OCI-LY7 (cell line): ENCODE measurements at regions not wholly inside any gene's neighbourhood (a gene's known extent, or its start where the extent isn't known, plus 50 kb on each side); places are given as distances from the start of the nearest gene placed in this dataset.

ENCODE experiments used
- BruUV-seq: library from RNA; stranded (reverse); fragments of 400-500 nt; replicated peaks from 2 replicates; lab custom pipeline; 2021; lab: Mats Ljungman, UMichigan
- CTCF ChIA-PET: fragments of 300-600 bp; sonication (Branson Sonifier 250); formaldehyde crosslinking; loops from one replicate; lab custom pipeline; 2022; ENCODE audit warnings: antibody characterized with exemption; ENCODE audit not compliant: unreplicated experiment; lab: Charles Lee
- POLR2A ChIA-PET: fragments of 300-600 bp; sonication (Branson Sonifier 250); formaldehyde crosslinking; loops from one replicate; lab custom pipeline; 2022; ENCODE audit warnings: antibody characterized with exemption; lab: Charles Lee
- DNase-seq: peaks from one replicate; pipeline ENCODE4 v3.0.0-alpha.2; 2015; ENCODE audit warnings: low spot score
- H2AFZ ChIP-seq: fragments of 200-600 bp; sonication (generic), shearing (Covaris generic); 2 replicates; pipeline ENCODE4 v1.6.1; 2014; ENCODE audit warnings: mild to moderate bottlenecking, antibody characterized with exemption, low read length, moderate library complexity
- H3K27ac ChIP-seq: fragments of 200-600 bp; sonication (generic); 2 replicates; pipeline ENCODE4 v1.5.1; 2014; ENCODE audit warnings: mixed run types, low read depth, mild to moderate bottlenecking, moderate library complexity, low read length, inconsistent platforms; ENCODE audit not compliant: poor library complexity, severe bottlenecking
- H3K36me3 ChIP-seq: fragments of 200-600 bp; sonication (generic); 2 replicates; pipeline ENCODE4 v1.6.1; 2014; ENCODE audit warnings: mild to moderate bottlenecking, antibody characterized with exemption, low read length, moderate library complexity, mixed read lengths; ENCODE audit not compliant: insufficient read depth
- H3K4me1 ChIP-seq: fragments of 200-600 bp; sonication (generic); 2 replicates; pipeline ENCODE4 v1.5.1; 2014; ENCODE audit warnings: mild to moderate bottlenecking, low read length; ENCODE audit not compliant: insufficient read depth, poor library complexity, severe bottlenecking
- H3K4me2 ChIP-seq: fragments of 200-600 bp; sonication (generic); 2 replicates; pipeline ENCODE4 v1.6.1; 2014; ENCODE audit warnings: mild to moderate bottlenecking, low read length
- H3K4me3 ChIP-seq: fragments of 200-600 bp; sonication (generic); 2 replicates; pipeline ENCODE4 v1.5.1; 2014; ENCODE audit warnings: mild to moderate bottlenecking, low read depth, low read length; ENCODE audit not compliant: poor library complexity, severe bottlenecking
- H3K79me2 ChIP-seq: fragments of 200-600 bp; sonication (generic); 2 replicates; pipeline ENCODE4 v1.6.1; 2016; ENCODE audit warnings: low read depth, mild to moderate bottlenecking, low read length, moderate library complexity, mixed read lengths; ENCODE audit not compliant: insufficient read depth
- H3K9me2 ChIP-seq: fragments of 200-600 bp; sonication (generic); 2 replicates; pipeline ENCODE4 v1.6.1; 2016; ENCODE audit warnings: mild to moderate bottlenecking, low read length, mixed read lengths; ENCODE audit not compliant: insufficient read depth
- H3K9me3 ChIP-seq: fragments of 200-600 bp; sonication (generic); 2 replicates; pipeline ENCODE4 v1.6.1; 2014; ENCODE audit warnings: mild to moderate bottlenecking, mixed run types, low read length, mixed read lengths
- H4K20me1 ChIP-seq: fragments of 200-600 bp; sonication (generic); 2 replicates; pipeline ENCODE4 v1.6.1; 2014; ENCODE audit warnings: mild to moderate bottlenecking, antibody characterized with exemption, low read length, moderate library complexity, mixed read lengths; ENCODE audit not compliant: insufficient read depth
- CTCF ChIP-seq: fragments of 200-600 bp; sonication (generic); conservative IDR thresholded peaks from 2 replicates; pipeline ENCODE4 v1.5.1; 2014; ENCODE audit warnings: mild to moderate bottlenecking, antibody characterized with exemption, low read length, moderate library complexity, mixed read lengths
- EZH2phosphoT487 ChIP-seq: fragments of 200-600 bp; sonication (generic); IDR thresholded peaks from 2 replicates; pipeline ENCODE4 v1.6.1; 2018; ENCODE audit warnings: low read depth, borderline replicate concordance, mild to moderate bottlenecking, mixed run types, antibody characterized with exemption, low read length, moderate library complexity, mixed read lengths
- intact Hi-C: fragments of 100-400 bp; cut with micrococcal nuclease; formaldehyde crosslinking; loops from one replicate; pipeline ENCODE4 v1.10.0; 2022; ENCODE audit not compliant: unreplicated experiment

GRCh38 chr5:2562036-2562435 lies 189.4 kb downstream of the IRX2 start:
- no peak overlapping the region for H3K4me2 ChIP-seq
- BruUV-seq, result no TSS peak

GRCh38 chr5:2560435-2560834 lies 191.0 kb downstream of the IRX2 start:
- CTCF ChIA-PET, result no interaction called here
- intact Hi-C loops, result no loop called here
- H3K4me3 ChIP-seq, result no peak overlapping the region
- no TSS peak for BruUV-seq
- no peak overlapping the region for H3K4me2 ChIP-seq
- no peaks in the 10 kb centered on the region for H3K9me3 ChIP-seq
- H4K20me1 ChIP-seq, result no peaks in the 10 kb centered on the region
- H3K4me1 ChIP-seq, result no peaks in the 10 kb centered on the region
- no peak overlapping the region for H2AFZ ChIP-seq
- H3K79me2 ChIP-seq, result no peaks in the 10 kb centered on the region
- POLR2A ChIA-PET, result no interaction called here
- no peaks in the 10 kb centered on the region for H3K36me3 ChIP-seq
- no peak for DNase-seq
- H3K9me2 ChIP-seq, result no peaks in the 10 kb centered on the region
- TF ChIP-seq CTCF (no peak), EZH2phosphoT487 (no peak)
- no peak overlapping the region for H3K27ac ChIP-seq

More at GRCh38 chr5:2562036-2562435, 189.4 kb downstream of the IRX2 start:
- H3K9me3 ChIP-seq, result no peaks in the 10 kb centered on the region
- intact Hi-C loops, result no loop called here
- no peaks in the 10 kb centered on the region for H4K20me1 ChIP-seq
- H3K9me2 ChIP-seq, result no peaks in the 10 kb centered on the region
- no peak overlapping the region for H3K27ac ChIP-seq
- H3K79me2 ChIP-seq, result no peaks in the 10 kb centered on the region
- no peaks in the 10 kb centered on the region for H3K36me3 ChIP-seq
- H3K4me1 ChIP-seq, result no peaks in the 10 kb centered on the region
- ChIA-PET POLR2A (no interaction called here), CTCF (no interaction called here)
- H3K4me3 ChIP-seq, result no peak overlapping the region
- no peak overlapping the region for H2AFZ ChIP-seq
- TF ChIP-seq EZH2phosphoT487 (no peak), CTCF (no peak)
- DNase-seq, result no peak

- Histone ChIP-seq H2AFZ (no peak overlapping the region), H4K20me1 (no peaks in the 10 kb centered on the region), H3K4me3 (no peak overlapping the region), H3K9me2 (no peaks in the 10 kb centered on the region), H3K4me1 (no peaks in the 10 kb centered on the region), H3K4me2 (no peak overlapping the region), H3K9me3 (peaks cover 13% of the 10 kb centered on the region), H3K36me3 (no peaks in the 10 kb centered on the region), H3K79me2 (no peaks in the 10 kb centered on the region), H3K27ac (no peak overlapping the region)
- TF ChIP-seq CTCF (no peak), EZH2phosphoT487 (no peak)
- intact Hi-C loops, result no loop called here
- no peak for DNase-seq
- POLR2A ChIA-PET, result no interaction called here
- CTCF ChIA-PET, result no interaction called here
- BruUV-seq, result no TSS peak
These were observed 194.0 kb downstream of the IRX2 start for GRCh38 chr5:2557435-2557834.
